HepG2 (cell line): ENCODE measurements at regions not wholly inside any gene's neighbourhood (a gene's known extent, or its start where the extent isn't known, plus 50 kb on each side); places are given as distances from the start of the nearest gene placed in this dataset.

Experiments
- ATAC-seq: fragments of 200-7000 bp; cut with Tn5 transposase; 3 replicates; pipeline ENCODE4 v1.9.1; 2020; ENCODE audit warnings: mild to moderate bottlenecking, moderate library complexity
- BruUV-seq: library from RNA; stranded (reverse); fragments of 400-500 nt; replicated peaks from 2 replicates; lab custom pipeline; 2021; lab: Mats Ljungman, UMichigan
- CTCF ChIA-PET: fragments of 300-600 bp; formaldehyde crosslinking; extraction: SDS; loops from one replicate; lab custom pipeline; 2021; ENCODE audit warnings: low total read pairs, inconsistent platforms, low intra/inter-chr PET ratio; lab: Yijun Ruan, JAX
- POLR2A ChIA-PET: fragments of 350-600 bp; sonication (Branson Sonifier 250); formaldehyde crosslinking; loops from one replicate; lab custom pipeline; 2020; ENCODE audit warnings: antibody characterized with exemption, inconsistent platforms; lab: Yijun Ruan, JAX
- DNase-seq: peaks from one replicate; pipeline ENCODE4 v3.0.0-alpha.2; 2015; ENCODE audit warnings: low spot score
- FAIRE-seq: peaks from 3 replicates; lab custom pipeline; 2011; peaks lifted over from hg19 to GRCh38; lab: Jason Lieb, UNC
- H2AFZ ChIP-seq: one replicate; pipeline ENCODE4 v1.6.1; 2011; ENCODE audit warnings: low read length, inconsistent platforms
- H3K27ac ChIP-seq: fragments of 300-600 bp; 3 replicates; pipeline ENCODE4 v1.8.0; 2011; ENCODE audit warnings: mixed run types, mild to moderate bottlenecking, mixed read lengths, low read length, inconsistent platforms; ENCODE audit not compliant: insufficient read depth; ENCODE audit errors: extremely low read length
- H3K27me3 ChIP-seq, 2 experiments: fragments of 200-600 bp in 1 of 2; 2 replicates in 1 of 2; 3 replicates in 1 of 2; pipeline versions ENCODE4 v1.6.0 to v1.8.0; 2011; ENCODE audit warnings: low read length in 2 of 2, mild to moderate bottlenecking in 2 of 2, moderate library complexity in 2 of 2, inconsistent platforms in 1 of 2; ENCODE audit not compliant: insufficient read depth in 2 of 2, control insufficient read depth in 1 of 2
- H3K36me3 ChIP-seq, 2 experiments: fragments of 200-600 bp in 1 of 2; replicated peaks in 1 of 2; 2 replicates in 1 of 2; 3 replicates in 1 of 2; pipeline versions ENCODE4 v1.5.1 to v1.8.0; 2011; ENCODE audit warnings: low read length in 2 of 2, inconsistent platforms in 1 of 2; ENCODE audit not compliant: insufficient read depth in 2 of 2, control insufficient read depth in 1 of 2
- H3K4me1 ChIP-seq: 2 replicates; pipeline ENCODE4 v1.5.1; 2012; ENCODE audit warnings: low read length, inconsistent platforms; ENCODE audit not compliant: insufficient read depth
- H3K4me2 ChIP-seq: 2 replicates; pipeline ENCODE4 v1.6.0; 2011; ENCODE audit warnings: low read depth, low read length, inconsistent platforms
- H3K4me3 ChIP-seq, 3 experiments: fragments of 200-600 bp in 1 of 3; sonication (generic), shearing (Covaris generic) in 1 of 3; replicated peaks in 1 of 3; 2 replicates each; pipeline ENCODE4 v1.5.1; 2011 to 2016; ENCODE audit warnings: low read length in 3 of 3, inconsistent platforms in 2 of 3, low read depth in 2 of 3, mild to moderate bottlenecking in 2 of 3, control low read depth in 1 of 3, mixed read lengths in 1 of 3; ENCODE audit not compliant: insufficient read depth in 1 of 3
- H3K79me2 ChIP-seq: one replicate; pipeline ENCODE4 v1.6.1; 2011; ENCODE audit warnings: low read length, inconsistent platforms; ENCODE audit not compliant: insufficient read depth
- H3K9ac ChIP-seq: 2 replicates; pipeline ENCODE4 v1.6.0; 2011; ENCODE audit warnings: mild to moderate bottlenecking, low read depth, low read length, inconsistent platforms; ENCODE audit not compliant: insufficient read depth
- H3K9me3 ChIP-seq: 2 replicates; pipeline ENCODE4 v1.5.1; 2012; ENCODE audit warnings: mild to moderate bottlenecking, low read length
- H4K20me1 ChIP-seq: 2 replicates; pipeline ENCODE4 v1.6.0; 2011; ENCODE audit warnings: inconsistent platforms, mild to moderate bottlenecking, low read length, moderate library complexity; ENCODE audit not compliant: insufficient read depth
- ELF3 ChIP-seq: IDR thresholded peaks from 2 replicates; pipeline ENCODE4 v1.6.1; 2016; ENCODE audit warnings: missing genetic modification reagents, missing compliant biosample characterization
- FOXJ3 ChIP-seq: sonication (generic); formaldehyde crosslinking; IDR thresholded peaks from 2 replicates; pipeline ENCODE4 v1.4.0; 2020; ENCODE audit warnings: missing genetic modification reagents, mild to moderate bottlenecking, borderline replicate concordance
- HNF4A ChIP-seq: sonication (generic); formaldehyde crosslinking; IDR thresholded peaks from 2 replicates; pipeline ENCODE4 v1.4.0; 2020; ENCODE audit warnings: missing genetic modification reagents
- NKX3-1 ChIP-seq: sonication (generic); formaldehyde crosslinking; IDR thresholded peaks from 2 replicates; pipeline ENCODE4 v1.5.0; 2020; ENCODE audit warnings: missing genetic modification reagents
- NR2F2 ChIP-seq: IDR thresholded peaks from 2 replicates; pipeline ENCODE4 v1.6.1; 2012; ENCODE audit warnings: low read depth, inconsistent platforms, borderline replicate concordance
- RFXANK ChIP-seq: IDR thresholded peaks from 2 replicates; pipeline ENCODE4 v1.6.1; 2016
- ZKSCAN1 ChIP-seq: fragments of 150-350 bp; IDR thresholded peaks from 2 replicates; pipeline ENCODE4 v1.6.1; 2014; ENCODE audit warnings: low read length
- ZNF724P ChIP-seq: sonication (generic); formaldehyde crosslinking; IDR thresholded peaks from 2 replicates; pipeline ENCODE4 v1.8.0; 2022; ENCODE audit warnings: missing genetic modification reagents, borderline replicate concordance
- WGBS: methylation state at CpG from one replicate; pipeline ENCODE4 v1.1.6; 2017; ENCODE audit warnings: low lambda C conversion rate; 5-methylcytosine and 5-hydroxymethylcytosine counted together
- in situ Hi-C: cut with HindIII; loops from 2 replicates; pipeline ENCODE4 v1.10.0; 2017; ENCODE audit warnings: low pct_unique_long_range_greater_than_20kb; ENCODE audit not compliant: extremely low pct_ligation_motif_present
- intact Hi-C: fragments of 100-400 bp; cut with micrococcal nuclease; formaldehyde crosslinking; loops from one replicate; pipeline ENCODE4 v1.10.0; 2022; ENCODE audit not compliant: unreplicated experiment
- TF ChIP-seq, protein P1 (sequence below): IDR thresholded peaks from 2 replicates; pipeline ENCODE4 v1.6.1; 2016; ENCODE audit warnings: missing compliant biosample characterization, missing genetic modification reagents, borderline replicate concordance
- TF ChIP-seq, protein P2 (sequence below): sonication (generic); formaldehyde crosslinking; IDR thresholded peaks from 2 replicates; pipeline ENCODE4 v1.4.0; 2020; ENCODE audit warnings: missing genetic modification reagents
- TF ChIP-seq, protein P3 (sequence below): sonication (generic); formaldehyde crosslinking; IDR thresholded peaks from 2 replicates; pipeline ENCODE4 v1.8.1; 2023; ENCODE audit warnings: mild to moderate bottlenecking, missing genetic modification reagents
- TF ChIP-seq, protein P4 (sequence below): sonication (generic); formaldehyde crosslinking; IDR thresholded peaks from 2 replicates; pipeline ENCODE4 v1.4.0; 2020; ENCODE audit warnings: mild to moderate bottlenecking, missing genetic modification reagents
- TF ChIP-seq, protein P5 (sequence below): IDR thresholded peaks from 2 replicates; pipeline ENCODE4 v1.6.1; 2016; ENCODE audit warnings: low read depth
- TF ChIP-seq, protein P6 (sequence below): sonication (generic); formaldehyde crosslinking; IDR thresholded peaks from 2 replicates; pipeline ENCODE4 v1.4.0; 2020; ENCODE audit warnings: missing genetic modification reagents

DNA sequence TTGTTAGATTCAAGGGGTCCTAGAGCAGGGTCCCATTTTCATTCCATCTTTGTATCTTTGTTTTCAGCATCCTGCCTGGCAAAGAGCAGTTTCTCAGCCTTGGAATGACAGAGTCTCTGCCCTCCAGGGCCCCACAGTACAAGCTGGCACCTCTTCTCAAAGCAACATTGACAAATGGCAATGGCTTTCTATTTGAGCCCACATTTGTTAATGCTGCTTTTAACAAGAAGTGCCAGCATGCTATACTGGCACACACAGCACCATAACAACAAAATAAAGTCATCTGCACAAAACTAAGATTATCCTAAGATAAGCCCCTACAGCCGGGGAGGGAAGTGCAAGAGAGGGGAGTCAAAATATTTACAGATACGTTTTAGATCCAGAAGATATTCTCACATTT is 309.7 kb upstream of the C11orf87 start:
- ChIA-PET CTCF (no interaction called here), POLR2A (no interaction called here)
- no peak for FAIRE-seq
- no peak overlapping the region for H3K4me2 ChIP-seq
- DNase-seq, result no peak
- H3K36me3 ChIP-seq, result no peaks in the 10 kb centered on the region
- H2AFZ ChIP-seq, result no peak overlapping the region
- H3K27me3 ChIP-seq, result peaks cover 0 to 26% of the 10 kb centered on the region in 2 experiments; a peak in 2 of 5 replicates
- no peak overlapping the region for H3K27ac ChIP-seq
- intact Hi-C loops, result no loop called here
- no peak overlapping the region for H3K4me3 ChIP-seq
- no TSS peak for BruUV-seq
- H3K79me2 ChIP-seq, result no peaks in the 10 kb centered on the region
- no peaks in the 10 kb centered on the region for H3K9me3 ChIP-seq
- 0% methylated on average over 2 of the region's 2 CpGs for WGBS
- H3K4me1 ChIP-seq, result peaks cover 19% of the 10 kb centered on the region
- in situ Hi-C loops, result no loop called here
- H3K9ac ChIP-seq, result no peak overlapping the region
- ATAC-seq, result no peak
- no peaks in the 10 kb centered on the region for H4K20me1 ChIP-seq
- TF ChIP-seq ELF3, result no peak
- TF ChIP-seq FOXJ3 (CRISPR knock-in tag), result no peak
- TF ChIP-seq, protein P1, sequence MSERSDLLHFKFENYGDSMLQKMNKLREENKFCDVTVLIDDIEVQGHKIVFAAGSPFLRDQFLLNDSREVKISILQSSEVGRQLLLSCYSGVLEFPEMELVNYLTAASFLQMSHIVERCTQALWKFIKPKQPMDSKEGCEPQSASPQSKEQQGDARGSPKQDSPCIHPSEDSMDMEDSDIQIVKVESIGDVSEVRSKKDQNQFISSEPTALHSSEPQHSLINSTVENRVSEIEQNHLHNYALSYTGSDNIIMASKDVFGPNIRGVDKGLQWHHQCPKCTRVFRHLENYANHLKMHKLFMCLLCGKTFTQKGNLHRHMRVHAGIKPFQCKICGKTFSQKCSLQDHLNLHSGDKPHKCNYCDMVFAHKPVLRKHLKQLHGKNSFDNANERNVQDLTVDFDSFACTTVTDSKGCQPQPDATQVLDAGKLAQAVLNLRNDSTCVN (CRISPR knock-in tag), result no peak
- TF ChIP-seq, protein P2, sequence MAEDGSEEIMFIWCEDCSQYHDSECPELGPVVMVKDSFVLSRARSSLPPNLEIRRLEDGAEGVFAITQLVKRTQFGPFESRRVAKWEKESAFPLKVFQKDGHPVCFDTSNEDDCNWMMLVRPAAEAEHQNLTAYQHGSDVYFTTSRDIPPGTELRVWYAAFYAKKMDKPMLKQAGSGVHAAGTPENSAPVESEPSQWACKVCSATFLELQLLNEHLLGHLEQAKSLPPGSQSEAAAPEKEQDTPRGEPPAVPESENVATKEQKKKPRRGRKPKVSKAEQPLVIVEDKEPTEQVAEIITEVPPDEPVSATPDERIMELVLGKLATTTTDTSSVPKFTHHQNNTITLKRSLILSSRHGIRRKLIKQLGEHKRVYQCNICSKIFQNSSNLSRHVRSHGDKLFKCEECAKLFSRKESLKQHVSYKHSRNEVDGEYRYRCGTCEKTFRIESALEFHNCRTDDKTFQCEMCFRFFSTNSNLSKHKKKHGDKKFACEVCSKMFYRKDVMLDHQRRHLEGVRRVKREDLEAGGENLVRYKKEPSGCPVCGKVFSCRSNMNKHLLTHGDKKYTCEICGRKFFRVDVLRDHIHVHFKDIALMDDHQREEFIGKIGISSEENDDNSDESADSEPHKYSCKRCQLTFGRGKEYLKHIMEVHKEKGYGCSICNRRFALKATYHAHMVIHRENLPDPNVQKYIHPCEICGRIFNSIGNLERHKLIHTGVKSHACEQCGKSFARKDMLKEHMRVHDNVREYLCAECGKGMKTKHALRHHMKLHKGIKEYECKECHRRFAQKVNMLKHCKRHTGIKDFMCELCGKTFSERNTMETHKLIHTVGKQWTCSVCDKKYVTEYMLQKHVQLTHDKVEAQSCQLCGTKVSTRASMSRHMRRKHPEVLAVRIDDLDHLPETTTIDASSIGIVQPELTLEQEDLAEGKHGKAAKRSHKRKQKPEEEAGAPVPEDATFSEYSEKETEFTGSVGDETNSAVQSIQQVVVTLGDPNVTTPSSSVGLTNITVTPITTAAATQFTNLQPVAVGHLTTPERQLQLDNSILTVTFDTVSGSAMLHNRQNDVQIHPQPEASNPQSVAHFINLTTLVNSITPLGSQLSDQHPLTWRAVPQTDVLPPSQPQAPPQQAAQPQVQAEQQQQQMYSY (CRISPR knock-in tag), result no peak
- TF ChIP-seq NR2F2, result no peak
- no peak for TF ChIP-seq RFXANK (CRISPR knock-in tag)
- TF ChIP-seq, protein P3, sequence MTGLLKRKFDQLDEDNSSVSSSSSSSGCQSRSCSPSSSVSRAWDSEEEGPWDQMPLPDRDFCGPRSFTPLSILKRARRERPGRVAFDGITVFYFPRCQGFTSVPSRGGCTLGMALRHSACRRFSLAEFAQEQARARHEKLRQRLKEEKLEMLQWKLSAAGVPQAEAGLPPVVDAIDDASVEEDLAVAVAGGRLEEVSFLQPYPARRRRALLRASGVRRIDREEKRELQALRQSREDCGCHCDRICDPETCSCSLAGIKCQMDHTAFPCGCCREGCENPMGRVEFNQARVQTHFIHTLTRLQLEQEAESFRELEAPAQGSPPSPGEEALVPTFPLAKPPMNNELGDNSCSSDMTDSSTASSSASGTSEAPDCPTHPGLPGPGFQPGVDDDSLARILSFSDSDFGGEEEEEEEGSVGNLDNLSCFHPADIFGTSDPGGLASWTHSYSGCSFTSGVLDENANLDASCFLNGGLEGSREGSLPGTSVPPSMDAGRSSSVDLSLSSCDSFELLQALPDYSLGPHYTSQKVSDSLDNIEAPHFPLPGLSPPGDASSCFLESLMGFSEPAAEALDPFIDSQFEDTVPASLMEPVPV (CRISPR knock-in tag), result no peak
- TF ChIP-seq, protein P4, sequence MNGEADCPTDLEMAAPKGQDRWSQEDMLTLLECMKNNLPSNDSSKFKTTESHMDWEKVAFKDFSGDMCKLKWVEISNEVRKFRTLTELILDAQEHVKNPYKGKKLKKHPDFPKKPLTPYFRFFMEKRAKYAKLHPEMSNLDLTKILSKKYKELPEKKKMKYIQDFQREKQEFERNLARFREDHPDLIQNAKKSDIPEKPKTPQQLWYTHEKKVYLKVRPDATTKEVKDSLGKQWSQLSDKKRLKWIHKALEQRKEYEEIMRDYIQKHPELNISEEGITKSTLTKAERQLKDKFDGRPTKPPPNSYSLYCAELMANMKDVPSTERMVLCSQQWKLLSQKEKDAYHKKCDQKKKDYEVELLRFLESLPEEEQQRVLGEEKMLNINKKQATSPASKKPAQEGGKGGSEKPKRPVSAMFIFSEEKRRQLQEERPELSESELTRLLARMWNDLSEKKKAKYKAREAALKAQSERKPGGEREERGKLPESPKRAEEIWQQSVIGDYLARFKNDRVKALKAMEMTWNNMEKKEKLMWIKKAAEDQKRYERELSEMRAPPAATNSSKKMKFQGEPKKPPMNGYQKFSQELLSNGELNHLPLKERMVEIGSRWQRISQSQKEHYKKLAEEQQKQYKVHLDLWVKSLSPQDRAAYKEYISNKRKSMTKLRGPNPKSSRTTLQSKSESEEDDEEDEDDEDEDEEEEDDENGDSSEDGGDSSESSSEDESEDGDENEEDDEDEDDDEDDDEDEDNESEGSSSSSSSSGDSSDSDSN, result no peak
- no peak for TF ChIP-seq ZKSCAN1
- TF ChIP-seq NKX3-1 (CRISPR knock-in tag), result no peak
- TF ChIP-seq, protein P5, sequence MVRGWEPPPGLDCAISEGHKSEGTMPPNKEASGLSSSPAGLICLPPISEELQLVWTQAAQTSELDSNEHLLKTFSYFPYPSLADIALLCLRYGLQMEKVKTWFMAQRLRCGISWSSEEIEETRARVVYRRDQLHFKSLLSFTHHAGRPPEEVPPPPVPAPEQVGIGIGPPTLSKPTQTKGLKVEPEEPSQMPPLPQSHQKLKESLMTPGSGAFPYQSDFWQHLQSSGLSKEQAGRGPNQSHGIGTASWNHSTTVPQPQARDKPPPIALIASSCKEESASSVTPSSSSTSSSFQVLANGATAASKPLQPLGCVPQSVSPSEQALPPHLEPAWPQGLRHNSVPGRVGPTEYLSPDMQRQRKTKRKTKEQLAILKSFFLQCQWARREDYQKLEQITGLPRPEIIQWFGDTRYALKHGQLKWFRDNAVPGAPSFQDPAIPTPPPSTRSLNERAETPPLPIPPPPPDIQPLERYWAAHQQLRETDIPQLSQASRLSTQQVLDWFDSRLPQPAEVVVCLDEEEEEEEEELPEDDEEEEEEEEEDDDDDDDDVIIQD, result no peak
- TF ChIP-seq, protein P6, sequence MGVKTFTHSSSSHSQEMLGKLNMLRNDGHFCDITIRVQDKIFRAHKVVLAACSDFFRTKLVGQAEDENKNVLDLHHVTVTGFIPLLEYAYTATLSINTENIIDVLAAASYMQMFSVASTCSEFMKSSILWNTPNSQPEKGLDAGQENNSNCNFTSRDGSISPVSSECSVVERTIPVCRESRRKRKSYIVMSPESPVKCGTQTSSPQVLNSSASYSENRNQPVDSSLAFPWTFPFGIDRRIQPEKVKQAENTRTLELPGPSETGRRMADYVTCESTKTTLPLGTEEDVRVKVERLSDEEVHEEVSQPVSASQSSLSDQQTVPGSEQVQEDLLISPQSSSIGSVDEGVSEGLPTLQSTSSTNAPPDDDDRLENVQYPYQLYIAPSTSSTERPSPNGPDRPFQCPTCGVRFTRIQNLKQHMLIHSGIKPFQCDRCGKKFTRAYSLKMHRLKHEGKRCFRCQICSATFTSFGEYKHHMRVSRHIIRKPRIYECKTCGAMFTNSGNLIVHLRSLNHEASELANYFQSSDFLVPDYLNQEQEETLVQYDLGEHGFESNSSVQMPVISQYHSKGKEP, result no peak
- TF ChIP-seq ZNF724P (CRISPR knock-in tag), result no peak
- no peak for TF ChIP-seq HNF4A (CRISPR knock-in tag)
